Activated CD8-positive, alpha-beta memory T cell treated with anti-CD3 and anti-CD28 coated beads for 24 hours (primary cell): ENCODE measurements at regions not wholly inside any gene's neighbourhood (a gene's known extent, or its start where the extent isn't known, plus 50 kb on each side); places are given as distances from the start of the nearest gene placed in this dataset.
"Not testable (repeated sequence)": the region's sequence is repeated elsewhere in the genome, so short reads cannot be mapped to it uniquely, and the experiment has no call there.

ENCODE experiments used
- DNase-seq: peaks from one replicate; pipeline ENCODE4 v3.0.0-alpha.2; 2020

DNA sequence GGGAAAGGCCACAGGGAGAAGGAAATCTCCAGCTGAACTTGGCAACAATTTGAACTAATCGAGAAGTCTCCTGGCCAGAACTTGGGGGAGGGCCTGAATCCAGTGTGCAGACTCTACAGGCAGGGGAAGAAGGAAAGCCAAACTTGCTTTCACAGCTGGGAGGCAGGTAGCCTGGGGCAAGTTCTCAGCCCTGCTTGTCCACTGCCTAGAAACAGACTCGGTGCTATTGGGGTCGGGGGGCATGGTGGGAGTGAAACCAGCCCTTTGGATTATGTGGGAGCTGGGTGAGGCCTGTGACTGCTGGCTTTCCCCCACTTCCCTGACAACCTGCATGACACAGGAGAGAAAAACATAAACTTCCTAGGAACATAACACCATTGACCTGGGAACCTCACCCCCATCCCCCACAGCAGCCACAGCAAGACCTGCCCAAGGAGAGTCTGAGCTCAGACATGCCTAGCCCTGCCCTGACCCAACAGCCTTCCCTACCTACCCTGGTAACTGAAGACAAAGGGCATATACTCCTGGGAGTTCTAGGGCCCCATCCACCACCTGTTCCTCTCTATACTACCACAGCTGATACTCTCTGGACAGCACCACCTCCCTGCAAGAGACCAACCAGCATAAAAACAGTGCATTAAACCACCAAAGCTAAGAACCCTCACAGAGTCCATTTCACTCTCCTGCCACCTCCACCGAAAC lies 103.7 kb upstream of the MNS1 start:
- no peak for DNase-seq

DNA sequence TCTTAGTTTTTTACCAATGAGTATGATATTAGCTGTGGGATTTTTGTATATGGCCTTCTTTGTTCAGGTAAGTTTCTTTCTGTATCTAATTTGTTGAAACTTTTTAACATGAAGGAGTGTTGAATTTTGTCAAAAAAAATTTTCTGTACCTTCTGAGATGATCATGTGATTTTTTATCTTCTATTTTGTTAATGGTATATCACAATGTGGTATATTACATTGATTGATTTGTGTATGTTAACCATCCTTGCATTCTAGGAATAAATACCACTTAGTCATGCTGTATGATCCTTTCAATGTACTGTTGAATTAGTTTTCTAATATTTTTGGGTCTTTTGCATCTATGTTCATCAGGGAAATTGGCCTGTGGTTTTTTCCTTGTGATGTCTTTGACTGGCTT lies 92.5 kb upstream of the MNS1 start:
- DNase-seq: no peak

DNA sequence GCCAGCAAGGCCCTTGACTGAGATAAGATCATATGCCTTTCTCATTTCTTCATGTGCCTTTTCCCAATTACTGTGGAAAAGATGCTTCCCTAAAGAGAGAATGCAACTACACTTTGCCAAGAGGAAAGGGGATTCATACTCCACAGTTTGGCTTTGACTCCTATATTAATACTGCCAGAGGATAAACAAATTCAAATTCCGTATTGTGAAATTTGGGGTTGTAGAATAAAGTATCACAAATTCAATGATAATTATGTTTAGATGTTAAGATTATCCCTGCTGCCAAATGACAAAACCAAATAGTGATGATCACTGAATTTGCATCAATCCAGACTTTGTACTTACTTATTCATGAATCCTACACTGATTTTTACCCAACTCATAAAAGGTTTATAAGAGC lies 88.5 kb upstream of the MNS1 start:
- DNase-seq: no peak

DNA sequence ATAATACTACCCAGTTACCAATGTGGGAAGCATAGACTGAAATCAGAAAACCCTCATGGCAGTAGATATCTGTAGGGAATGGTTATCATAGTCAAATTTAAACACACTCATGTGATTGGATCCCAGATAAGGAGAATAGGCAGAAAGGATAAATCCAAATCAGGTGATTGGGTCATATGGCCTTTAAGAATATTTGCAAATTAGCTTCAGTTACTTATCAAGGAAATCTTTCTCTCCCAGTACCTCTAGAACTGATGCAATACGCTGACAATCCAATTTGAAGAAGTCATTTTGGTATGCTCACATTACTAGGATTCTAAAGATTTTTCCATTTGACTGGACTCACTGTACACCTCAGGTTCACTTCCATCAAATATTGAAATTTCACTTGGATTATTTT lies 87.7 kb upstream of the MNS1 start:
- no peak for DNase-seq

DNA sequence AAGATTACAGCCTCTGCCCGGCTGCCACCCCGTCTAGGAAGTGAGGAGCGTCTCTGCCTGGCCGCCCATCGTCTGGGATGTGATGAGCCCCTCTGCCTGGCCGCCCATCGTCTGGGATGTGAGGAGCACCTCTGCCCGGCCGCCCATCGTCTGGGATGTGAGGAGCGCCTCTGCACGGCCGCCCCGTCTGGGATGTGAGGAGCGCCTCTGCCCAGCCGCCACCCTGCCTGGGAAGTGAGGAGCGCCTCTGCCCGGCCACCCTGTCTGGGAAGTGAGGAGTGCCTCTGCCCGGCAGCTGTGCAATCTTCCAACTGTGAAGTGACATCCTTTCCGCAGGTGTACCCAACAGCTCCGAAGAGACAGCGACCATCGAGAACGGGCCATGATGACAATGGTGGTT lies 75.6 kb upstream of the MNS1 start:
- DNase-seq: not testable (repeated sequence)

DNA sequence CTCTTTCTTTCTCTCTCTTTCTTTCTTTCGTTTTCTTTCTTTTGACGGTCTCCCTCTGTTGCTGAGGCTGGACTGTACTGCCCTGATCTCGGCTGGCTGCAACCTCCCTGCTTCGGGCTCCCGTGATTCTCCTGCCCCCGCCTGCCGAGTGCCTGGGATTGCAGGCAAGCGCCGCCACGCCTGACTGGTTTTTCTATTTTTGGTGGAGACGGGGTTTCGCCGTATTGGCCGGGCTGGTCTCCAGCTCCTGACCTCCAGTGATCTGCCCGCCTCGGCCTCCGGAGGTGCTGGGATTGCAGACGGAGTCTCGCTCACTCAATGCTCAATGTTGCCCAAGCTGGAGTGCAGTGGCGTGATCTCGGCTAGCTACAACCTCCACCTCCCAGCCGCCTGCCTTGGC lies 75.2 kb upstream of the MNS1 start:
- DNase-seq: not testable (repeated sequence)

DNA sequence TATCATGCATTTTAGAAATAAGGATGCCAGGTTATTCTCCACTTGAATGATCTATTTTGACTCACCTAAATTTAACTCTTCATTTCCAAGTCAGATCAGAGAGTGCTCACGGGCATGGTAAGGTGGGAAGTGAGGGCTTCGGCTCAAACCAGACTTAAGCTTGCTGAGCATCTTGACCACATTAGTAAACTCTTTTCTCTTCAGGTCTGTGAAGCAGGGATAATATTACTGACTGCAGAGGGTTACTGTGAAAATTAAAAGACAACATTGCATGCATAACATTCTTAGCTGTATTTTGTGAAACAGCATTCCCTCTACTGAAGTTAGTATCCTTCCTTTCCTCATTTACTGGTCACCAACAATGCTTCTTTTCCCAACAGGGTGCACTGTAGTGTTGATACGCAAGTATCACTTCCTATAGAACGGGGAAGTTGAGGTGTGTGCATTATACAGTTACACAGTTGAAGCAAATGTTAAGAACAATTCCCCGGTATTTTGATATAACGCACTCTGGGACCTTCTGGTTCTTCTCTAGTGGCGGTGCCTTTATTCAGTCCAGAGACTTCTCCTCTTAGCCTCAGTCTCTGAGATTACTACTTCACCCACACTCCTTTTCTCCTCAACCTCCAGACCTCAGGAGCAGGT lies 74.1 kb upstream of the MNS1 start:
- DNase-seq: no peak

DNA sequence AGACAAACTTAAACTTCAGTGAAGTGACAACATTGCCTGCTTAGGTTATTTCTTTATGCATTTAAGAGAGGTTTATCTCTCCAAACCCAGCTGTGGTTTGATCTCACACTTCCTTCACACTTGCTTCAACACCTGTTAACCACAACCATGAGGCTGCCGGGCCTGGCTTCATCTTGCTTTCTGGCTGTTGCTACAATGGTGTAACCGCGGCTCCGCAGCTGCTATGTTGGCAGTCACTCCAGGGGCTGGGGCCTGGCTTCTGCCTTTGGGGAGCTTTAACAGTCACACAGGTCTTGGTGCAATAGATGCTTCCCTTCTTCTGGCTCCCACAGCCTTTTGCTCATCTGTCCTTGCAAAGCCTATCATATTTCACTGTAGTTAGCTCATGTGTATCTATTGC lies 72.9 kb upstream of the MNS1 start:
- DNase-seq: peak; percentile 63

DNA sequence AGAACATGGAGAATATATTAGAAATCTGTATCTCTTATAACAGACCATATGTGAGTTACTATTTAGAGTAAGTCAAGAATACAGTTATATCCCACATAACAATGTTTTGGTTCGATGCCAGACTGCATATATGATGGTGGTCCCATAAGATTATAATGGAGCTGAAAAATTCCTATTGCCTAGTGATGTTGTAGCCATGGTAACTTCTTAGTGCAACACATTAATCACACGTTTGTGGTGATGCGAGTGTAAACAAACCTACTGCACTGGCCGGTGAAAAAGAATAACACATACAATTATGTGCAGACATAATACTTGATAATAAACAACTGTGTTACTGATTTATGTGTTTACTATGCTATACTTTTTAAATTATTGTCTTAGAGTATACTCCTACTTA lies 69.8 kb upstream of the MNS1 start:
- no peak for DNase-seq

DNA sequence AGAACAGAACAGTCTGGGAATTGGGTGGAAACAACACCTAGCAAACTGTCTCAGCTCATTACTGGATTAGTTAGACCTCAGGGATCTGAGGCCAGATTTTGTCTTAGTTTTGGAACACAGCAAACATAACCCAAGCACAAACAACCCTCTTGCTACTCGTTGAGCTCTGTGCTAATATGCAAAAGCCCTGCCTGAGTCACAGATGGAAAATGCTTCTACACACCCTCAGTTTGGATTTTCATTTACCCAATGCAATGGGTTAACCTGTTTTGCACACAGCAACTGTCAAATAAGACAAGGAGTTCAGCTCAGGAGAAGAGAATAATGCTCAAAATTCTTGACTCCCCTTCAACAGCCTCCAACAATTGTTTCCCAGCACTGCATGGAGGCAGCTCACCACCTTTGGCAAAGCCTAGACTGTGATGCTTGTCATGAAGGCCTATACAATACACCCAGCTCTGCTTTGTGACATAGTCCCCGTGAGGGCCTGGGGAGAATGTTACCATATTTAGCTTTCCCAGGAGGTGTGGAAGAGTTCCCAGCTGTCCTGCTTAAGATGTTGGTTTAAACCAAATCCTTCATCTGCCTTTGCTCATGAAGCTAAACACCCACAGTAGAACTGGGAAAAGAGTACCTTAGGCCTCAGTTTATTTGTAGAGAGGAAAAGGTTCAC lies 68.9 kb upstream of the MNS1 start:
- no peak for DNase-seq

DNA sequence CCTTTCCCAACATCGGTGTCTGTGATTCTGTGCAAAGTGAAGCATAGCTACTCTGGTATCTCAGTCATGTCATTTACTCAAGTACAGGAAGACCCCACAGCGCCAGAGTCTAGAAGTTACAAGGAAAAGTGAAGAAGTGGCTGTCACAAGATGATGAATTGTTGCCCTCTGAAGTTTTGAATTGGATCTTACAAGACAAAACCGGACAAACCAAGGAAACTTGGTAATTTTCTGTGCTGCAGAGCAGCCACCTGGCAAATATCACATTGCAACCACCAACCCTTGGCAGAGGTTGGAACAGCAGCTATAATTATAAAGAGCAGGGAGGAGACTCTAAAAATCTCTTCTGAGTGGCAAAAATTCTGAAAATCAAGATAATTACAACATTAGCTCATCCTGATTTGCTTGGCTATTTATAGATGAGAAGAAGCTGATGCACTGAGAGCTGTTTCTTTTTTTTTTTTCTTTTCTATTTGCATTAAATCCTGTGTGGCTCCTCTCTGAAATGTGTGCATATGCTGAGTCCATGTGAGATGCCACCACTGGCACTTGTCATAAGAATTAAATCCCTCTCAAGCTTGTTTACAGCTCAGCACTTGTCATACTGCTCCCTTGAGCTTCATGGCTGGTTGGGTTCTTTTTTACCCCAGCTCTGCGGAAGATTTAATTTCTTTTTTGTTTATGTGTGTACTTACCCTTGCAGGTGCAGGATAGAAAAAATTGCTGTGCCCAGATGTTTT lies 68.0 kb upstream of the MNS1 start:
- no peak for DNase-seq

DNA sequence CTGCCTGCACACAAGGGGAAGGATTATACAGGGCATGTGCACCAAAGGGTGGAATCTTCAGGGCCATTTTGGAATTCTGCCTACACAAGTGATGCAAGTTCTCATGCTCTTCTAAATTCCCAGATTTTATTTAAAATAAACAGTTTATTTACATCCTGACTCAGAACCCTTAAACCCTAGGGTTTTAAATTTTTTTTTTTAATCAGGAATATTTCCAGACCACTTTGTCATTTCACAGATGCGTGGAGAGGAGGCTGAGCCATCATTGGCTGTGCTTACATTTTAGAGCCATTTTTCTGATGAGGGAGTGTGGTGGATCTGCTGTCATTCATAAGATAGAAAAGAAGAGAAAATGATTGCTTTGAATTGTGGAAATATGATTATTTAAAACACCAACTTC lies 65.2 kb upstream of the MNS1 start:
- DNase-seq: no peak

DNA sequence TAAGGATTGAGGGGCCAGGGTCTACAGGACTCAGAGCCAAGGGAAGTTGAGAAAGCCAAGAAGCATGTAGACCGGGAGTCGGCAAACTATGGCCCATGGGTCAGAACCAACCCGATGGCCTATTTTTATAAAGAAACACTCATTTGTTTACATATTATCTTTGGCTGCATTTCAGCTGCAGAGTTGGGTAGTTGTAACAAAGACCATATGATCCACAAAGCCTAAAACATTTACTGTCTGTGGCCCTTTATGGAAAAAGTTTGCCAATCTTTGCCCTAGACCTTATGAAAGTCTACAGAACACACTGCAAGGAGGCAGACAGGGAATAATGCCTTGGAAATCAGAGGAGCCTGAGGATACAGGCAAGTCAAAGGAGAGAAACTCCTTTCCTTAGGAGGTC lies 63.2 kb upstream of the MNS1 start:
- no peak for DNase-seq

DNA sequence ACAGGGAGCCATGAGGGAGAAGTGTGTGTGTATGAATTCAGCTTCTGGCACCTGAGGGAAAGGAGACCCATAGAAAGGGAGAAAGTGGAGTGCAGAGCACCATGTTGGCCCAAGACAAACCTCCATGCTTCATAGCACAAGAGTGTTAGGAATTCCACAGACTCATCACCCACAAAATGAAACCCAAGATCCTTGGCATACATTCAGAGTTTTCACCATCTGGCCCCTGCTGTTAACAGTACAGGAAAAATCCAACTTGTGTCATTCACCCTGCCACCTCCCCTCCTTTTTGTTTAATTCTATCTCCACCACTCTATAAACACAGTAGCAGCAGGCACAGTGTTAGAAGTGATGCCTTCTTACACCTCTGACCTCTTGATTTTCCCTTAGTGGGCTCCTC lies 60.0 kb upstream of the MNS1 start:
- DNase-seq: no peak

DNA sequence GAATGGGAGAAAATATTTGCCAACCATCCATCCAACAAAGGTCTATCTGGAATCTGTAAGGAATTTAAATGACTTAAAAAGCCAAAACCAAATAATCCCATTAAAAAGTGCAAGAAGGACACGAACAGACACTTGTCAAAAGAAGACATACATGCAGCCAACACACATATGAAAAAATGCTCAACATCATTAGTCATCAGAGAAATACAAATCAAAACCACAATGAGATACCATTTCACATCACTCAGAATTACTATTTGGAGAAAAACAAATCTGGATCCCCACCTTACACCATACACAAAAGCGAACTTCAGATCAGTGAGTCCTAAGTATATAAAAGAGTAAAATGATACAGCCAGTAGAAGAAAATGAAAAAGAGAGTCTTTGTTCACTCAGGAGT lies 58.6 kb upstream of the MNS1 start:
- no peak for DNase-seq

DNA sequence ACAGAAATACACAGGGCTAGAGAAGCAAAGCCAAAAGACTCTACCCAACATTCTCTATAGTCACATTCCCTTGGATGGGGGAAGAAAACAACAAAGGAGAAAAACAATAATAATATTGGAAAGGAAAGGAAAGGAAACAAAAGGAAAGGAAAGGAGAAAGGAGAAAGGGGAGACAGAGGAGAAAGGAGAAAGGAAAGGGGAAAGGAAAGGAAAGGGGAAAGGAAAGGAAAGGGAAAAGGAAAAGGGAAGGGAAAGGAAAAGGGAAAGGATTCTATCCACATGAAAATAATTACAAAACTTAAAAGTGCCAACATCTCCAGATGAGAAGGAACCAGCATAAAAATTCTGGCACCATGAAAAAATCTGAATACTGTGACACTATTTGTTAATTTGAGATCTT lies 54.1 kb upstream of the MNS1 start:
- DNase-seq: no peak
